HG03520 (cell line): ENCODE measurements at regions not wholly inside any gene's neighbourhood (a gene's known extent, or its start where the extent isn't known, plus 50 kb on each side); places are given as distances from the start of the nearest gene placed in this dataset.

Experiments
- ATAC-seq: cut with Tn5 transposase; IDR thresholded peaks from one replicate; pipeline ENCODE4 v1.9.1; 2021; ENCODE audit warnings: mild to moderate bottlenecking, moderate library complexity; ENCODE audit not compliant: unreplicated experiment

GRCh38 chr17:55668312-55668920 lies 54.2 kb downstream of the TMEM100 start:
- ATAC-seq: no peak

GRCh38 chr17:55666806-55667205 lies 55.9 kb downstream of the TMEM100 start:
- no peak for ATAC-seq

GRCh38 chr17:55664287-55664686 lies 58.4 kb downstream of the TMEM100 start:
- peak; percentile 88 for ATAC-seq

GRCh38 chr17:55663400-55663799 lies 59.3 kb downstream of the TMEM100 start:
- no peak for ATAC-seq

GRCh38 chr17:55661963-55662834 lies 60.5 kb downstream of the TMEM100 start:
- ATAC-seq: no peak

- no peak for ATAC-seq
Measured at GRCh38 chr17:55661256-55661758, 61.4 kb downstream of the TMEM100 start.

- no peak for ATAC-seq
Measured at GRCh38 chr17:55660178-55660886, 62.3 kb downstream of the TMEM100 start.

- ATAC-seq: no peak
Measured at GRCh38 chr17:55659661-55660060, 63.0 kb downstream of the TMEM100 start.

- no peak for ATAC-seq
Measured at GRCh38 chr17:55655777-55656176, 66.9 kb downstream of the TMEM100 start.

GRCh38 chr17:55654821-55655220 lies 67.8 kb downstream of the TMEM100 start:
- no peak for ATAC-seq

GRCh38 chr17:55654022-55654421 lies 68.6 kb downstream of the TMEM100 start:
- ATAC-seq: no peak

GRCh38 chr17:55652825-55653224 lies 69.8 kb downstream of the TMEM100 start:
- no peak for ATAC-seq

- no peak for ATAC-seq
Measured at GRCh38 chr17:55652114-55652823, 70.4 kb downstream of the TMEM100 start.

GRCh38 chr17:55649957-55650597 lies 72.6 kb downstream of the TMEM100 start:
- no peak for ATAC-seq

GRCh38 chr17:55648086-55648485 lies 74.6 kb downstream of the TMEM100 start:
- ATAC-seq: no peak

GRCh38 chr17:55645361-55645760 lies 77.3 kb downstream of the TMEM100 start:
- ATAC-seq: no peak

GRCh38 chr17:55644346-55644745 lies 78.3 kb downstream of the TMEM100 start:
- ATAC-seq: no peak

- no peak for ATAC-seq
Measured at GRCh38 chr17:55642741-55643140, 79.9 kb downstream of the TMEM100 start.

GRCh38 chr17:55641676-55642081 lies 81.0 kb downstream of the TMEM100 start:
- no peak for ATAC-seq

- no peak for ATAC-seq
Measured at GRCh38 chr17:55639096-55639495, 83.6 kb downstream of the TMEM100 start.
